MM.1S (cell line): ENCODE measurements at regions not wholly inside any gene's neighbourhood (a gene's known extent, or its start where the extent isn't known, plus 50 kb on each side); places are given as distances from the start of the nearest gene placed in this dataset.
"Not testable (repeated sequence)": the region's sequence is repeated elsewhere in the genome, so short reads cannot be mapped to it uniquely, and the experiment has no call there.

ENCODE experiments used
- DNase-seq: peaks from one replicate; pipeline ENCODE4 v3.0.0-alpha.2; 2015
- H2AFZ ChIP-seq: fragments of 300-600 bp; sonication (generic); 2 replicates; pipeline ENCODE4 v1.6.0; 2016; ENCODE audit warnings: antibody characterized with exemption, low read length
- H3F3A ChIP-seq: fragments of 300-600 bp; sonication (generic); 2 replicates; pipeline ENCODE4 v1.6.1; 2016; ENCODE audit warnings: mild to moderate bottlenecking, antibody characterized with exemption, low read length, moderate library complexity, mixed read lengths; ENCODE audit not compliant: insufficient read depth
- H3K27ac ChIP-seq: fragments of 300-600 bp; sonication (generic); 2 replicates; pipeline ENCODE4 v1.5.1; 2016; ENCODE audit warnings: mild to moderate bottlenecking, low read length
- H3K27me3 ChIP-seq: fragments of 300-600 bp; sonication (generic); replicated peaks from 2 replicates; pipeline ENCODE4 v1.6.0; 2016; ENCODE audit warnings: low read length; ENCODE audit not compliant: insufficient read depth
- H3K36me3 ChIP-seq: fragments of 300-600 bp; sonication (generic); replicated peaks from 2 replicates; pipeline ENCODE4 v1.6.1; 2016; ENCODE audit warnings: mild to moderate bottlenecking, low read length, mixed read lengths; ENCODE audit not compliant: insufficient read depth
- H3K4me1 ChIP-seq: fragments of 300-600 bp; sonication (generic); 2 replicates; pipeline ENCODE4 v1.6.1; 2016; ENCODE audit warnings: low read length, mixed read lengths
- H3K4me2 ChIP-seq: fragments of 300-600 bp; sonication (generic); 2 replicates; pipeline ENCODE4 v1.6.0; 2016; ENCODE audit warnings: low read depth, low read length
- H3K4me3 ChIP-seq: fragments of 300-600 bp; sonication (generic); 2 replicates; pipeline ENCODE4 v1.5.1; 2016; ENCODE audit warnings: low read length, mixed read lengths
- H3K79me2 ChIP-seq: fragments of 300-600 bp; sonication (generic); 2 replicates; pipeline ENCODE4 v1.6.1; 2016; ENCODE audit warnings: mixed run types, low read length, mixed read lengths
- H3K9ac ChIP-seq: fragments of 300-600 bp; sonication (generic); 2 replicates; pipeline ENCODE4 v1.6.1; 2016; ENCODE audit warnings: low read length, mixed read lengths
- H3K9me2 ChIP-seq: fragments of 300-600 bp; sonication (generic); replicated peaks from 2 replicates; pipeline ENCODE4 v1.6.1; 2016; ENCODE audit warnings: mild to moderate bottlenecking, low read length, mixed read lengths; ENCODE audit not compliant: insufficient read depth
- H3K9me3 ChIP-seq: fragments of 300-600 bp; sonication (generic); replicated peaks from 2 replicates; pipeline ENCODE4 v1.6.1; 2016; ENCODE audit warnings: mild to moderate bottlenecking, low read length, mixed read lengths; ENCODE audit not compliant: insufficient read depth
- H4K20me1 ChIP-seq: fragments of 300-600 bp; sonication (generic); 2 replicates; pipeline ENCODE4 v1.6.1; 2016; ENCODE audit warnings: mild to moderate bottlenecking, low read length, moderate library complexity, mixed read lengths; ENCODE audit not compliant: insufficient read depth
- CTCF ChIP-seq: fragments of 300-600 bp; sonication (generic); IDR thresholded peaks from 2 replicates; pipeline ENCODE4 v1.5.1; 2016; ENCODE audit warnings: antibody characterized with exemption, low read length, mixed read lengths
- EZH2 ChIP-seq: fragments of 300-600 bp; sonication (generic); optimal IDR thresholded peaks from 2 replicates; pipeline ENCODE3; 2017; ENCODE audit warnings: low read depth, mild to moderate bottlenecking, antibody characterized with exemption, low read length, mixed read lengths
- EZH2phosphoT487 ChIP-seq: fragments of 300-600 bp; sonication (generic); IDR thresholded peaks from 2 replicates; pipeline ENCODE4 v1.6.1; 2018; ENCODE audit warnings: antibody characterized with exemption, low read length

GRCh38 chr21:28387220-28387619 lies 605.5 kb downstream of the LTN1 start:
- Histone ChIP-seq H3F3A (peaks cover 6% of the 10 kb centered on the region; the same call in 1 of the 2 replicates), H3K27me3 (no peaks in the 10 kb centered on the region), H3K9me2 (no peaks in the 10 kb centered on the region), H3K27ac (peak overlapping the region; percentile 54; the same call in 1 of the 2 replicates), H3K36me3 (no peaks in the 10 kb centered on the region), H3K9ac (no peak overlapping the region; the same call in 1 of the 2 replicates), H3K4me3 (no peak overlapping the region), H3K4me1 (peaks cover 26% of the 10 kb centered on the region), H4K20me1 (no peaks in the 10 kb centered on the region), H2AFZ (no peak overlapping the region), H3K4me2 (peak overlapping the region; percentile 33; the same call in 1 of the 2 replicates), H3K9me3 (no peaks in the 10 kb centered on the region), H3K79me2 (no peaks in the 10 kb centered on the region)
- peak; percentile 80 for DNase-seq
- TF ChIP-seq EZH2 (no peak), CTCF (no peak), EZH2phosphoT487 (no peak)

GRCh38 chr21:28385845-28386244 lies 606.8 kb downstream of the LTN1 start:
- Histone ChIP-seq H3K9me3 (no peaks in the 10 kb centered on the region), H3K36me3 (no peaks in the 10 kb centered on the region)
- no peak for DNase-seq

GRCh38 chr21:28381000-28381745 lies 611.5 kb downstream of the LTN1 start:
- H3K4me3 ChIP-seq, DNase-seq, H2AFZ ChIP-seq, H3K9me3 ChIP-seq, H3K27me3 ChIP-seq, H3K27ac ChIP-seq, H3K36me3 ChIP-seq, H3K4me2 ChIP-seq, H3K4me1 ChIP-seq, H4K20me1 ChIP-seq, H3F3A ChIP-seq, H3K79me2 ChIP-seq, H3K9ac ChIP-seq, H3K9me2 ChIP-seq: not testable (repeated sequence)

More at GRCh38 chr21:28385845-28386244, 606.8 kb downstream of the LTN1 start:
- peaks cover 6% of the 10 kb centered on the region; the same call in 1 of the 2 replicates for H3F3A ChIP-seq
- no peak overlapping the region for H3K9ac ChIP-seq
- H2AFZ ChIP-seq: no peak overlapping the region
- no peak overlapping the region for H3K27ac ChIP-seq
- H4K20me1 ChIP-seq: no peaks in the 10 kb centered on the region
- no peak overlapping the region for H3K4me3 ChIP-seq
- peaks cover 26% of the 10 kb centered on the region for H3K4me1 ChIP-seq
- H3K79me2 ChIP-seq: no peaks in the 10 kb centered on the region
- no peaks in the 10 kb centered on the region for H3K9me2 ChIP-seq
- no peak overlapping the region for H3K4me2 ChIP-seq
- no peak for TF ChIP-seq EZH2
- no peak for TF ChIP-seq CTCF
- H3K27me3 ChIP-seq: no peaks in the 10 kb centered on the region

- Histone ChIP-seq H3K9ac (no peak overlapping the region), H3K4me3 (no peak overlapping the region), H3K36me3 (no peaks in the 10 kb centered on the region), H3K27ac (no peak overlapping the region), H3K4me2 (no peak overlapping the region), H4K20me1 (no peaks in the 10 kb centered on the region), H3F3A (no peaks in the 10 kb centered on the region), H3K4me1 (peaks cover 5% of the 10 kb centered on the region), H3K9me3 (no peaks in the 10 kb centered on the region), H3K27me3 (no peaks in the 10 kb centered on the region), H3K9me2 (no peaks in the 10 kb centered on the region), H2AFZ (no peak overlapping the region), H3K79me2 (no peaks in the 10 kb centered on the region)
- TF ChIP-seq CTCF: no peak
- TF ChIP-seq EZH2: no peak
- no peak for TF ChIP-seq EZH2phosphoT487
- no peak for DNase-seq
These were observed 612.4 kb downstream of the LTN1 start for GRCh38 chr21:28380241-28380640.
